Dendritic cell treated with granulocyte-macrophage colony-stimulating factor and Interleukin-4, amounts not matched to agents 40 ng/mL and 50 ng/mL, for 4 days (primary cell): ENCODE measurements at regions not wholly inside any gene's neighbourhood (a gene's known extent, or its start where the extent isn't known, plus 50 kb on each side); places are given as distances from the start of the nearest gene placed in this dataset.
"Not testable (repeated sequence)": the region's sequence is repeated elsewhere in the genome, so short reads cannot be mapped to it uniquely, and the experiment has no call there.

Experiments
- H3K27ac Mint-ChIP-seq: one replicate; pipeline ENCODE4 v1.8.0; 2022; ENCODE audit warnings: mild to moderate bottlenecking, mixed read lengths
- H3K27me3 Mint-ChIP-seq: one replicate; pipeline ENCODE4 v1.8.0; 2022; ENCODE audit warnings: mild to moderate bottlenecking, mixed read lengths
- H3K36me3 Mint-ChIP-seq: one replicate; pipeline ENCODE4 v1.8.0; 2022; ENCODE audit warnings: low read depth, mixed read lengths
- H3K4me1 Mint-ChIP-seq: one replicate; pipeline ENCODE4 v1.8.0; 2022; ENCODE audit warnings: low read depth, mixed read lengths
- H3K4me3 Mint-ChIP-seq: one replicate; pipeline ENCODE4 v1.8.0; 2022; ENCODE audit warnings: mild to moderate bottlenecking, moderate library complexity, mixed read lengths
- H3K9me3 Mint-ChIP-seq: one replicate; pipeline ENCODE4 v1.8.0; 2022; ENCODE audit warnings: mixed read lengths
- intact Hi-C: fragments of 100-400 bp; cut with micrococcal nuclease; formaldehyde crosslinking; loops from one replicate; pipeline ENCODE4 v1.15.0; 2022

DNA sequence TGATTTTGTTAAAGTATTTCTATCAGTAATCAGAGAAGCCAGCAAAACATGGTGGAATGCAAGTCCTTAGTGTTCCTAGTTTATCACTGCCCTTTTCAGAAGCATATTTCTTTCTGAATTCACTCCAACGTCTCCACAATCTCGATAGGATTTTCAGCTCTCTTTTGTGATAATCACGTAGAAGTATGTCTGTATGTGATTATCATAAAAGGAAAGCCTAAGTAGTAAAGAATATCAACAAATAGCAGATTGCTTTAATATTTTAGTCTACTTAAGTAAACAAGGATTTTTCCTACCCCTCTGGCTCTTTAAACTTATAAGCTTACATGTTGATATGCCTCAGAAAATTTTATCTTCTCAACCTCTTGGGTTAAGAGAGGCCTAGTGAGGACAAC lies 147.4 kb upstream of the NUDT4 start:
- no peak overlapping the region for H3K4me3 Mint-ChIP-seq
- intact Hi-C loops, result no loop called here
- peaks cover 6% of the 10 kb centered on the region for H3K9me3 Mint-ChIP-seq
- H3K36me3 Mint-ChIP-seq, result no peaks in the 10 kb centered on the region
- H3K27me3 Mint-ChIP-seq, result no peaks in the 10 kb centered on the region
- no peak overlapping the region for H3K27ac Mint-ChIP-seq
- peaks cover 13% of the 10 kb centered on the region for H3K4me1 Mint-ChIP-seq

DNA sequence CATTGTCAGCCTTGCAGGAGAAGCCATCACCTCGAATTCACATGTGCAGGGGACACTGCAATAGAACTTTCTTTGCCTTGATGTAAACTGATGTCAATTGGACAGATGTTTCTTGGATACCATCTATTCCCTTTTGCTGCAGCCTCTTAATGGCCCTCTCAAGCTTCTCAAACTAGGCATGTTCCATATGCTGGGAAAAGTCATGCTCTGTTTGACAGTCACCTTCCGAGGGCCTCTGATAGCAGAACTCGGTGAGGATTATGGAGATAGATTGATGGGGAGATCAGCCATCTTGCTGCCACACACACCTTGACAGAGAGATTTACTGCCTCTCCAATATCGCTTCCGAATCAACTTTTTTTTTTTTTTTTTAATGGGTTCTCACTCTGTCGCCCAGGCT lies 145.8 kb upstream of the NUDT4 start:
- intact Hi-C loops, result no loop called here
- no peaks in the 10 kb centered on the region for H3K27me3 Mint-ChIP-seq
- peaks cover 13% of the 10 kb centered on the region for H3K9me3 Mint-ChIP-seq
- peaks cover 19% of the 10 kb centered on the region for H3K4me1 Mint-ChIP-seq
- H3K4me3 Mint-ChIP-seq, result no peak overlapping the region
- H3K36me3 Mint-ChIP-seq, result no peaks in the 10 kb centered on the region
- no peak overlapping the region for H3K27ac Mint-ChIP-seq

DNA sequence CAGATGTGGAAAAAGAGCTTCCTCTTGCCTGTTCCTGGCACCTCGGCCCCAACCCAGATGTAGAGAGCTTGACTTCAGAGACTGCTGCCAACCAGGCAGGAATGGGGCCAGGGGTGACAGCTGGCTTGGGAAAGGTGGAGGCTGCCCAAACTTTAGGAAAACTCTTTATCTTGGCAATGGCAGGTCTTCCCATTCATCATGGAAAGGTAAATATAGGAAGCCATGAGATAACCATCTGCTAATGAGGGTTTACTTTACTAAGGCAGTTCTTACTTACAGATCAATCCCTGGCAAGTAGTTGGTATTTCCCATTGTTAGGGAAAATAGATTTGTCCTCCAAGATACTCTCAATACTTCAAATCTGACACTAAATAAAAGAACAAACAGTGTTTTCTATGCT lies 143.1 kb upstream of the NUDT4 start:
- Mint-ChIP-seq H3K36me3 (peaks cover 2% of the 10 kb centered on the region), H3K27me3 (no peaks in the 10 kb centered on the region), H3K4me3 (no peak overlapping the region), H3K9me3 (peaks cover 16% of the 10 kb centered on the region), H3K4me1 (peaks cover 24% of the 10 kb centered on the region), H3K27ac (peak overlapping the region; percentile 52)
- intact Hi-C loops, result no loop called here

DNA sequence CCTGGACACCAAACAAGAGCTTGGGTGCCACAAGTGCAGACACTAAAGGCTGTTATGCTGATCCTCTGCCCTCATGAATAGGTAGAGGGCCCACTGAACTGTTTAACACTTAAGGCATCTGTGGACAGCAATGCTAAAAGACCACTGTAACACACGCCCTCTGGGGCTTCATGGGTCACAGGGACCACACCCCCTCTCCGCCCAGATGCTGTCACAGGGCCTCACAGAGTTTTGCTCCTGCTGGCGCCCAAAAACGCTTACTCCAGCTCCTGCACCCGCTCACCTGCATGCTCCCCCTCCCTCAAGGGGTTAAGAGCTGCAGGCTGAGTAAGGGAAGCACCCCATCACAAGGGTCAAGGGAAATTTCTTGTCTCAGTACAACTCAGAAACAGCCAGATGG lies 141.8 kb upstream of the NUDT4 start:
- Mint-ChIP-seq H3K27me3 (no peaks in the 10 kb centered on the region), H3K27ac (no peak overlapping the region), H3K9me3 (peaks cover 22% of the 10 kb centered on the region), H3K4me1 (peaks cover 19% of the 10 kb centered on the region), H3K36me3 (peaks cover 6% of the 10 kb centered on the region), H3K4me3 (no peak overlapping the region)
- intact Hi-C loops, result no loop called here

DNA sequence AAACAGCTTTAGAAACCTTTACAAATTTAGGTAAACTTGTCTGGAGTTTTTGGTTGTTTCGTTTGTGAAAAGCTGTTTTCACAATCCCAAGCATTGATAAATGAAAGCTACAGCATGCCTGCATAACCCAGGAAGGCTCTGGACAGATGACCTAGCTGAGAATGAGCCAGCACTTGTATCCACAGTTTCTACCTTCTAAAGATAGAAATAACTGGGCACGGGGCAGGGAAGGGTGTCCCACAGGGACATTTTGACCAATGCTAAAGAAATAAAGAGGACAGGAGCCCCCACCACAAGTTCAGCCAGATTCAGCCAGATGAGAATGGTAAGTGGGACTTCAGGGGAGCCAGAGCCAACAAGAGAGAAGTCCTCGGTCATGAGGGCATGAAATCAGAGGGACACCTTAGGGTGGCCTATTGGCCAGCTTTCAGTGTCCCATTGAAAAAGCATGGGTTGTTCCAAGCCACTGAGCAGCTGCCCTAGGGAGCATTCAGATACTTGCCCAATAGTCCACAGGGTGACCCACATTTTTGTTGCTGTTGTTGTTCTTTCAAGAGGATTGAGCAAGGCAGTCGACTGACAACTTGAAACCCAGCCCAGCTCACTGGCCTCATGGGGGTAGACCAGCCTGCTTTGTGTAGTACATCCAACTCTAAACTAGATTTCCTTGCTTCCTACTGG lies 140.3 kb upstream of the NUDT4 start:
- H3K9me3 Mint-ChIP-seq, result peaks cover 22% of the 10 kb centered on the region
- H3K36me3 Mint-ChIP-seq, result peaks cover 6% of the 10 kb centered on the region
- H3K27ac Mint-ChIP-seq, result peak overlapping the region; percentile 12
- H3K27me3 Mint-ChIP-seq, result no peaks in the 10 kb centered on the region
- peaks cover 32% of the 10 kb centered on the region for H3K4me1 Mint-ChIP-seq
- no peak overlapping the region for H3K4me3 Mint-ChIP-seq
- intact Hi-C loops, result no loop called here

DNA sequence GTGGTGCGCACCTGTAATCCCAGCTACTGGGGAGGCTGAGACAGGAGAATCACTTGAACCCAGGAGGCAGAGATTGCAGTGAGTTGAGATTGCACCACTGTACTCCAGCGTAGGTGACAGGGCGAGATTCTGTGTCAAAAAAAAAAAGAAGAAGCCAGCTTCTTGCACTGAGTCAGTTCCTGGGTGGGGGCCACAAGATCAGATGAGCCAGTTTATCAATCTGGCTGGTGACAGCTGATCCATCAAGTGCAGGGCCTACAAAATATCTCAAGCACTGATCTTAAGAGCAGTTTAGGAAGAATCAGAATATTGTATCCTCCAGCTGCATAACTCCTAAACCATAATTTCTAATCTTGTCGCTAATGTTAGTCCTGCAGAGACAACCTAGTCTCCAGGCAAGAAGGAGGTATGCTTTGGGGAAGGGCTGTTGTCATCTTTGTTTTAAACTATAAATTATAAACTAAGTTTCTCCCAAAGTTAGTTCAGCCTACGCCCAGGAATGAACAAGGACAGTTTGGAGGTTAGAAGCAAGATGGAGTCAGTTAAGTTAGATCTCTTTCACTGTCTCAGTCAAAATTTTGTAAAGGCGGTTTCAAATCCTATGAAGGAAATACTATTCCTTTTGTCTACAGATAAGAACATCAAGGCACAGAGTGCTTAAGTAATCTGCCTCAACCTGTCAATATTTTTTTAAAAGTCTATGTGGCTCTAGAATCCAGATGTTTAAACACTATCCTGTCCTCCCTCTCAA lies 139.0 kb upstream of the NUDT4 start:
- H3K27ac Mint-ChIP-seq, result peak overlapping the region; percentile 12
- H3K9me3 Mint-ChIP-seq, result peaks cover 22% of the 10 kb centered on the region
- intact Hi-C loops, H3K4me3 Mint-ChIP-seq, H3K27me3 Mint-ChIP-seq, H3K36me3 Mint-ChIP-seq: not testable (repeated sequence)
- H3K4me1 Mint-ChIP-seq, result peaks cover 44% of the 10 kb centered on the region

DNA sequence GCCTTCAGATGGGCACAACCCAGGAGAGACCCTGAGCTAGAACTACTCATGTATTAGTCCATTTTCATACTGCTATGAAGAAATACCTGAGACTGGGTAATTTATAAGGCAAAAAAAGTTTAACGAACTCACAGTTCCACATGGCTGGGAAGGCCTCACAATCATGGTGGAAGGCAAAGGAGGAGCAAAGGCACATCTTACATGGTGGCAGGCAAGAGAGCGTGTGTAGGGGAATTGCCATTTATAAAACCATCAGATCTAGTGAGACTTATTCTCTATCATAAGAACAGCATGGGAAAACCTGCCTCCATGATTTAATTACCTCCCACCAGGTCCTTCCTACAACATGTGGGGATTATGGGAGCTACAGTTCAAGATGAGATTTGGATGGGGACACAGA lies 137.9 kb upstream of the NUDT4 start:
- H3K27me3 Mint-ChIP-seq, H3K4me3 Mint-ChIP-seq, intact Hi-C loops, H3K36me3 Mint-ChIP-seq: not testable (repeated sequence)
- H3K9me3 Mint-ChIP-seq, result peaks cover 21% of the 10 kb centered on the region
- H3K27ac Mint-ChIP-seq, result peak overlapping the region; percentile 18
- H3K4me1 Mint-ChIP-seq, result peaks cover 55% of the 10 kb centered on the region

DNA sequence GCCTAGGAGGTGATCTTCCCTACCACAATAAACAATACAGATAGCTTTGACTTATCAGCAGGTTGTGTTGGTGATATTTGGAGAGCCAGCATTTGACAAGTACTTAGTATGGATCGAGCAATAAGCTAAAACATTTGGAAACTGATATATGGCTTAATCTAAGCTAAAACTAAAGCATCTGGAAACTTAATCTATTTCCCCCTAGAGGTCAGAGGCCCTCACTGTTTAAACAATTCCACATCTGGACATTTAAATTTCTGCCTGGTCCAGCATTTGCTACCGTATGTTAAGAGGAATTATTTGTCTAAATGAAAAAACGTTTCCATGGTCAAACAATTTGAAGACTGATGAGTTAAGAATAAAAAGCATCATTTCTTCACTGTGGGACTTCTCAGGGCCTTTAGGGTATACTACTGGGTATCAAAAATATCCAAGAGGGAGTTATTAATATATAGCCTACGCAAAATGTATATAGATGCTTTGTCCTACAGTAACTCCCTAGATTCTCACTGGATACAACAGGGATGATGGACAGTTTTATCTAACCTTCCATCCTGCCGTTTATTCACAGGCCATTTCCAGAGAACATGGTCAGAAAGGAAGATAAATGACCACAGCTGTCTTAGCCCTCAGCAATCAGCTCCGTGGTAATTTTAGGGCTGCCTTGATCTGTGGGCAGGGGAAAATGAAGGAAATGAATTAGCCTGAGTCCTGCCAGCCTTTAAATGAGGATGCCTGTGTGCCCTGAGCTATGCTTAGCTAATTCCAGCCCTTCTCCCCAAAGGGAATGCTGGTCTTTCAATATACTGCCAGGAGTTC lies 135.4 kb upstream of the NUDT4 start:
- Mint-ChIP-seq H3K27ac (no peak overlapping the region), H3K4me1 (peaks cover 60% of the 10 kb centered on the region), H3K9me3 (peaks cover 9% of the 10 kb centered on the region), H3K27me3 (no peaks in the 10 kb centered on the region), H3K4me3 (no peak overlapping the region), H3K36me3 (peaks cover 6% of the 10 kb centered on the region)
- intact Hi-C loops, result no loop called here

DNA sequence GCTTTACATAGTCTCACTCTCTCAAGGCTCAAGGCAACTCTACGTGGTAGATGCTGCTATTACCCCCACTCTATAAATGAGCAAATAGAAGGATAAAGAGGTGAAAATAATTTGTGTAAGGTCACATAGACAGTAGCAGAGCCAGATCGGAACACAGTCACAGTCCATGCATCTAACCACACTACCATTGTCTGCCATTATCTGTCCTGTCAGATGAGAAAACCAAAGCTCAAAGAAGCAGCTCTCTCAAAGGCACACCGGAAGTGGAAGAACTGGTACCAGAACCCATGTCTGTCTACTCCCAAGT lies 134.4 kb upstream of the NUDT4 start:
- Mint-ChIP-seq H3K4me1 (peaks cover 54% of the 10 kb centered on the region), H3K36me3 (peaks cover 6% of the 10 kb centered on the region), H3K4me3 (no peak overlapping the region), H3K27ac (peak overlapping the region; percentile 83), H3K9me3 (peaks cover 9% of the 10 kb centered on the region), H3K27me3 (no peaks in the 10 kb centered on the region)
- intact Hi-C loops, result no loop called here

DNA sequence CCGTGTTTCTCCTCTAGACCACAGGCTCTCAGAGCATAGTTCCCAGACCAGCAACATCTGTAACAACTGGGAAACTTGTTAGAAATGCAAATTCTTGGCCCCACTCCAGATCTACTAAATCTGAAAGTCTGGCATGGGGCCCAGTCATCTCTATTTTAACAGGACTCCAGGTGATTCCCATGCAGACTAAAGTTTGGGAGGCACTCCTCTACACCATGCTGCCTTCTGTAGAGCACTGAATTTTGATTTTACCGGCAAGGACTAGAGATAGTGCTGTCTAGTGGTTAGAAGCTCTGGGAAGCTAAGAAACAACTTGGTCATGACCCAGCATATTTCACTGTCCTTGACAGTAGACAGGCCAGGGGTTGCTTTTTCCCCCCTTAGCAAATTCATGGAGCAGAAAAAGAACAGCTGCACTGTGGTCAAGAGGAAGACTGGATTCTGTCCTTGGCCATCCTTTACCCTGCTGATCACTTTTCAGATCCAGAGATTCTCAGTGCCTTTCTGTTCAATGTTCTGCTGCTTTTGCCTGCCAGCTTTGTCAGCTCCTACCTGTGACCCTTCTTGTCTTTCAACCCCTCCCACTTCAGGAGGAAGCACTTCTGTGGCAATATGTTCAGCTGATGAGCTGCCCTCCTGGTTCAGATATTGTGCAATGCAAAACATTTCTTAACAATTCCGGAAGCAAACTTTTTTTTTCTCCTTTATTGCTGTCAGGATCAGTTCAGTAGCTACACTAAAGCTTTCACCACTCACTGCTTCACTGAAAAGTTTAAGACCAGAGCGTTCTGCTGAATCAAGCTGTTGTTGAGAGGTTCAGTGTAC lies 133.8 kb upstream of the NUDT4 start:
- intact Hi-C loops, result no loop called here
- H3K4me3 Mint-ChIP-seq, result peak overlapping the region; percentile 50
- H3K27ac Mint-ChIP-seq, result peak overlapping the region; percentile 83
- H3K36me3 Mint-ChIP-seq, result peaks cover 6% of the 10 kb centered on the region
- peaks cover 51% of the 10 kb centered on the region for H3K4me1 Mint-ChIP-seq
- peaks cover 9% of the 10 kb centered on the region for H3K9me3 Mint-ChIP-seq
- no peaks in the 10 kb centered on the region for H3K27me3 Mint-ChIP-seq

DNA sequence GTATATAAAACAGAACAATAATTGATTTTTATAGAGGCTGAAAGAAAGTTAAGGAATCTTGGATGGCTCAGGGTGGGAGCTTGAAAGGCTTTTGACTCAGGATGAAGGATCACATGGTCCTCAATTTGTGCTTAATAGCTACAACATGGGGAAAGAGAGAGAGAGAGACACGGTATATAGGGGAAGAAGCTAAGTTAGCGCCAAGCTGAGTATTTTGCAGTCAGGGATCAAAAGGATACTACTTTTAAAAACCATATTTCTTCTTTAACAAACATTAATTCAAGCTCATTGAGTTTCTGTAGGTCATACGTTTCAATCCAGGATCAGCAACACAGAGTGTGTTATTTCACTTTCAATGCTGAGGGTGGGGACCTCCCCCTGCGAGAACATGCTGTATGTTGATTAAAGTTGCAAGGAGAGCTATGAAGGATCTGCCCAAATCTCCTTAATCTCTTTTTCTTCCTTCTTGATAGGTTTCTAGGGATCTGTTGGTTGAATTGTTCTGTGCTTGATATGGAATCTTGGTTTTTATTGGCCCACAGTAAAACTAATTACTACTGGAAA lies 133.1 kb upstream of the NUDT4 start:
- peaks cover 51% of the 10 kb centered on the region for H3K4me1 Mint-ChIP-seq
- peak overlapping the region; percentile 50 for H3K4me3 Mint-ChIP-seq
- H3K36me3 Mint-ChIP-seq, result peaks cover 4% of the 10 kb centered on the region
- peaks cover 6% of the 10 kb centered on the region for H3K9me3 Mint-ChIP-seq
- no peaks in the 10 kb centered on the region for H3K27me3 Mint-ChIP-seq
- H3K27ac Mint-ChIP-seq, result peak overlapping the region; percentile 83
- intact Hi-C loops, result no loop called here

DNA sequence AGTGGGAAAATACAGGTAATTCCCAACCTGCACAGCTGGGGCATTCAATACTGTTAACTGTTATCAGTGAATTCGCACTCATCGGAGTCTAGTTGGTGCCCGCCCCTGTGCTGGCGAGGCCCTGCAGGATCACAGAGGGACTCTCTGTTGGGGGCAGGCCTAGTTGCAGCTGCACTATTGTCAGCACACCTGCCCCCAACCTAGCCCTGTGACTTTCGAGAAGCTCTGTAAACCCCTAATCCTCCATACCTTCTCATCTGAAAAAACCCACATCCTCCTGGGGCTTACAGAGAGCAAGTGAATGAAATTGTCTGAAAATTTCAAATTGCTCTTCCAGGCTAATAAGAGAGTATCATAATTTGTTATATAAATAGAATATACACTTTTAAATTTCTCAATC lies 132.2 kb upstream of the NUDT4 start:
- Mint-ChIP-seq H3K4me1 (peaks cover 51% of the 10 kb centered on the region), H3K9me3 (no peaks in the 10 kb centered on the region), H3K4me3 (no peak overlapping the region), H3K27ac (peak overlapping the region; percentile 83), H3K36me3 (no peaks in the 10 kb centered on the region), H3K27me3 (no peaks in the 10 kb centered on the region)
- intact Hi-C loops, result no loop called here

DNA sequence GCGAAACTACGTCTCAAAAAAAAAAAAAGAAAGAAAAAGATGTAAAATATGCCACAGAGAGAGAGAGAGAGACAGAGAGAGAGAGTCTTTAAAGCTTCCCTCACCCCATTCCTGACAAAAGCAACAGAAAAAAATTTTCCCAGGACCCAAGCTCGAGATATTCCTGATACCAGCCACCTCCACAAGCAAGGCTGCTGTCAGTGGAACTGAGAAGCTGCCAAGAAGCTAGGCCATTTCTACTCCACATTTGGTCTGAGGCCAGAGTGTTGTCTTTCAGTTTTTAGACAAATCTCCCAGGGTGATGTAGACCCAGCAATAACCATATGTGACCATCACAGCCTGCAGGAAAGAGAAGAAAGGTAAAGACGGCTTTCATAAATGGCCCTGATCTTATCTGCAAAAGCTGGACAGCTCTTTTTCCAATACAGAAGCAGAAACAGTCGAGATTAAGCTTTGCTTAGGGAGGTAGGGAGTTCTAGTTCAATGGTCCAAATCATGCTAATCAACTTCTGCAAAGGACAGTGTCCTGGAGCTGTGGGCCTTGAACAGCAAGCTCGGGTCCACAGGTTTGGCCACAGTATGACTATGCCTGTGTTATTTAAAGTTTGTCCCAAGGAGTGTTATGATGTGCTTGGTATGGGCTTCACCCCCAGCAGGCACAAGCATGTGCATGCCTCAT lies 130.3 kb upstream of the NUDT4 start:
- intact Hi-C loops, result no loop called here
- Mint-ChIP-seq H3K4me1 (peaks cover 38% of the 10 kb centered on the region), H3K4me3 (no peak overlapping the region), H3K27ac (no peak overlapping the region), H3K9me3 (no peaks in the 10 kb centered on the region), H3K36me3 (no peaks in the 10 kb centered on the region), H3K27me3 (no peaks in the 10 kb centered on the region)
